Erythroblast (primary cell): ENCODE measurements at regions not wholly inside any gene's neighbourhood (a gene's known extent, or its start where the extent isn't known, plus 50 kb on each side); places are given as distances from the start of the nearest gene placed in this dataset.

ENCODE experiments used
- GATA1 ChIP-seq: IDR thresholded peaks from 2 replicates; pipeline ENCODE4 v1.6.1; 2011; ENCODE audit warnings: low read depth, mild to moderate bottlenecking, control low read depth, low read length, moderate library complexity
- POLR2A ChIP-seq: IDR thresholded peaks from 2 replicates; pipeline ENCODE4 v1.6.1; 2011; ENCODE audit warnings: mild to moderate bottlenecking, low read length

GRCh38 chr6:138607478-138608433 is 108.5 kb upstream of the NHSL1 start:
- TF ChIP-seq POLR2A (no peak), GATA1 (no peak)
